GM12878 (cell line): ENCODE measurements at regions not wholly inside any gene's neighbourhood (a gene's known extent, or its start where the extent isn't known, plus 50 kb on each side); places are given as distances from the start of the nearest gene placed in this dataset.

Experiments
- ATAC-seq: fragments of 200-7000 bp; cut with Tn5 transposase; 3 replicates; pipeline ENCODE4 v1.9.1; 2020; ENCODE audit warnings: mild to moderate bottlenecking, moderate library complexity
- BruUV-seq: library from RNA; stranded (reverse); fragments of 400-500 nt; replicated peaks from 2 replicates; lab custom pipeline; 2021; lab: Mats Ljungman, UMichigan
- CTCF ChIA-PET: fragments of 300-600 bp; sonication (Branson Sonifier 250); formaldehyde crosslinking; extraction: SDS; loops from one replicate; lab custom pipeline; 2021; ENCODE audit warnings: inconsistent platforms; lab: Yijun Ruan, JAX
- POLR2A ChIA-PET: fragments of 350-600 bp; formaldehyde crosslinking; extraction: SDS; loops from one replicate; lab custom pipeline; 2021; ENCODE audit warnings: inconsistent platforms; lab: Charles Lee
- RAD21 ChIA-PET: fragments of 300-600 bp; sonication (Branson Sonifier 250); formaldehyde crosslinking; loops from one replicate; lab custom pipeline; 2023; ENCODE audit warnings: antibody characterized with exemption; ENCODE audit not compliant: unreplicated experiment; lab: Charles Lee
- SMC1A ChIA-PET: fragments of 300-600 bp; sonication (Branson Sonifier 250); formaldehyde crosslinking; loops from one replicate; lab custom pipeline; 2023; ENCODE audit not compliant: unreplicated experiment, uncharacterized antibody; lab: Charles Lee
- DNase-seq: peaks from one replicate; pipeline ENCODE4 v3.0.0-alpha.2; 2011; ENCODE audit warnings: low read depth, low spot score
- FAIRE-seq: peaks from 3 replicates; lab custom pipeline; 2011; peaks lifted over from hg19 to GRCh38; lab: Jason Lieb, UNC
- H2AFZ ChIP-seq: 2 replicates; pipeline ENCODE4 v1.6.0; 2011; ENCODE audit warnings: low read depth, low read length, control low read depth; ENCODE audit not compliant: control insufficient read depth
- H3K27ac ChIP-seq: 2 replicates; pipeline ENCODE4 v1.5.1; 2011; ENCODE audit warnings: control low read depth; ENCODE audit not compliant: control insufficient read depth, insufficient read depth
- H3K27me3 ChIP-seq, 2 experiments: replicated peaks in 1 of 2; 2 replicates each; pipeline versions ENCODE4 v1.6.0 to v1.6.1; 2011; ENCODE audit warnings: low read length in 1 of 2; ENCODE audit not compliant: control insufficient read depth in 2 of 2, insufficient read depth in 2 of 2
- H3K36me3 ChIP-seq, 2 experiments: 2 replicates each; pipeline ENCODE4 v1.5.1; 2011; ENCODE audit warnings: low read length in 1 of 2; ENCODE audit not compliant: control insufficient read depth in 2 of 2, insufficient read depth in 2 of 2
- H3K4me1 ChIP-seq: 2 replicates; pipeline ENCODE4 v1.6.1; 2011; ENCODE audit warnings: mild to moderate bottlenecking, low read length, moderate library complexity, mixed read lengths; ENCODE audit not compliant: control insufficient read depth, insufficient read depth
- H3K4me2 ChIP-seq: 2 replicates; pipeline ENCODE4 v1.6.0; 2011; ENCODE audit warnings: control low read depth; ENCODE audit not compliant: control insufficient read depth, insufficient read depth
- H3K4me3 ChIP-seq: fragments of 200-600 bp; sonication (generic); 2 replicates; pipeline ENCODE4 v1.5.1; 2016
- H3K79me2 ChIP-seq: 2 replicates; pipeline ENCODE4 v1.6.0; 2011; ENCODE audit warnings: low read length; ENCODE audit not compliant: control insufficient read depth, insufficient read depth
- H3K9ac ChIP-seq: 2 replicates; pipeline ENCODE4 v1.8.0; 2011; ENCODE audit warnings: low read length, control low read depth, mixed read lengths; ENCODE audit not compliant: control insufficient read depth, insufficient read depth
- H3K9me3 ChIP-seq: replicated peaks from 3 replicates; pipeline ENCODE4 v1.5.1; 2011; ENCODE audit warnings: mild to moderate bottlenecking, low read length; ENCODE audit not compliant: control insufficient read depth, insufficient read depth
- H4K20me1 ChIP-seq: 2 replicates; pipeline ENCODE4 v1.6.0; 2011; ENCODE audit not compliant: control insufficient read depth, insufficient read depth
- BCL11A ChIP-seq: IDR thresholded peaks from 2 replicates; pipeline ENCODE4 v1.6.1; 2011; ENCODE audit warnings: low read depth, low read length
- EGR1 ChIP-seq, 2 experiments: IDR thresholded peaks; 1 replicate in 1 of 2; 2 replicates in 1 of 2; pipeline ENCODE4 v1.6.1; 2011 to 2012; ENCODE audit warnings: low read depth in 2 of 2, low read length in 2 of 2, borderline replicate concordance in 1 of 2, mild to moderate bottlenecking in 1 of 2, moderate library complexity in 1 of 2
- HDGF ChIP-seq: fragments of 450-650 bp; IDR thresholded peaks from 2 replicates; pipeline ENCODE4 v1.6.1; 2016; ENCODE audit warnings: antibody characterized with exemption
- NBN ChIP-seq: fragments of 450-650 bp; IDR thresholded peaks from 2 replicates; pipeline ENCODE4 v1.6.1; 2016
- NFIC ChIP-seq: IDR thresholded peaks from 2 replicates; pipeline ENCODE4 v1.6.1; 2012; ENCODE audit warnings: low read depth, mild to moderate bottlenecking, inconsistent platforms, low read length, moderate library complexity
- NFYA ChIP-seq: IDR thresholded peaks from 2 replicates; pipeline ENCODE4 v1.6.1; 2011; ENCODE audit warnings: low read depth, mild to moderate bottlenecking, low read length, improper control_type of control experiment, borderline replicate concordance
- NFYB ChIP-seq: IDR thresholded peaks from 2 replicates; pipeline ENCODE4 v1.6.1; 2011; ENCODE audit warnings: low read depth, mild to moderate bottlenecking, low read length, improper control_type of control experiment, moderate library complexity; ENCODE audit not compliant: insufficient read depth
- POLR2A ChIP-seq: IDR thresholded peaks from 2 replicates; pipeline ENCODE4 v1.6.1; 2011; ENCODE audit warnings: low read depth, mild to moderate bottlenecking, low read length
- POLR2AphosphoS5 ChIP-seq: IDR thresholded peaks from 2 replicates; pipeline ENCODE4 v1.6.1; 2011; ENCODE audit warnings: mild to moderate bottlenecking, low read length, inconsistent platforms
- POU2F2 ChIP-seq: IDR thresholded peaks from 3 replicates; pipeline ENCODE4 v1.6.1; 2011; ENCODE audit warnings: low read depth, mild to moderate bottlenecking, low read length, borderline replicate concordance
- RELA ChIP-seq: fragments of 450-650 bp; IDR thresholded peaks from 2 replicates; pipeline ENCODE4 v1.8.0; 2014; ENCODE audit warnings: borderline replicate concordance; ENCODE audit not compliant: partially characterized antibody
- STAT3 ChIP-seq: IDR thresholded peaks from 2 replicates; pipeline ENCODE4 v1.6.1; 2011; ENCODE audit warnings: low read depth, low read length, improper control_type of control experiment
- TBL1XR1 ChIP-seq: IDR thresholded peaks from 2 replicates; pipeline ENCODE4 v1.6.1; 2012; ENCODE audit warnings: low read depth, low read length, improper control_type of control experiment
- ZBTB11 ChIP-seq: fragments of 450-650 bp; formaldehyde crosslinking; IDR thresholded peaks from 2 replicates; pipeline ENCODE4 v1.5.0; 2022; ENCODE audit warnings: mild to moderate bottlenecking, missing genetic modification characterization
- ZSCAN29 ChIP-seq: fragments of 450-650 bp; IDR thresholded peaks from 2 replicates; pipeline ENCODE4 v1.6.1; 2017; ENCODE audit warnings: mild to moderate bottlenecking, moderate library complexity
- ZZZ3 ChIP-seq: IDR thresholded peaks from 2 replicates; pipeline ENCODE4 v1.6.1; 2011; ENCODE audit warnings: low read depth; ENCODE audit not compliant: control insufficient read depth, insufficient read length
- in situ Hi-C: fragments of 300-500 bp; cut with MboI; formaldehyde crosslinking; loops from 9 replicates; pipeline ENCODE4 v1.14.3; 2018; ENCODE audit warnings: mixed read lengths
- intact Hi-C: fragments of 100-400 bp; cut with micrococcal nuclease; formaldehyde crosslinking; loops from one replicate; pipeline ENCODE4 v1.14.2; 2022; ENCODE audit not compliant: unreplicated experiment
- TF ChIP-seq, protein P1 (sequence below): fragments of 450-650 bp; formaldehyde crosslinking; IDR thresholded peaks from 2 replicates; pipeline ENCODE4 v1.4.0; 2020; ENCODE audit warnings: mild to moderate bottlenecking, moderate library complexity
- TF ChIP-seq, protein P2 (sequence below): fragments of 450-650 bp; conservative IDR thresholded peaks from 2 replicates; pipeline ENCODE4 v1.6.1; 2017; ENCODE audit warnings: mild to moderate bottlenecking, moderate library complexity

DNA sequence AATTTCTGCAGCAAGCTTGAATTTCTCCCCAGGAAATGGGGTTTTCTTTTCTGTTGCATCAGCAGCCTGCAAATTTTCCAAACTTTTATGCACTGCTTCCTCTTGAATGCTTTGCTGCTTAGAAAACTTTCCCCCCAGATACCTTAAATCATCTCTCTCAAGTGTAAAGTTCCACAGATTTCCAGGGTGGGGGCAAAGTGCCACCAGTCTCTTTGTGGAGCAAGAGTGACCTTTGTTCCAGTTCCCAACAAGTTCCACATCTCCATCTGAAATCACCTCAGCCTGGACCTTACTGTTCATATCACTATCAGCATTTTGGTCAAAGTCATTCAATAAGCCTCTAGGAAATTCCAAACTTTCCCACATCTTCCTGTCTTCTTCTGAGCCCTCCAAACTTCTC lies 241.6 kb upstream of the TMTC1 start:
- Histone ChIP-seq H3K4me1 (no peaks in the 10 kb centered on the region), H3K4me3 (no peak overlapping the region), H3K36me3 (no peaks in the 10 kb centered on the region), H4K20me1 (no peaks in the 10 kb centered on the region), H3K9ac (no peak overlapping the region), H3K4me2 (no peak overlapping the region), H3K79me2 (no peaks in the 10 kb centered on the region), H3K27me3 (no peaks in the 10 kb centered on the region; a peak in 1 of 4 replicates), H2AFZ (no peak overlapping the region), H3K27ac (no peak overlapping the region), H3K9me3 (no peaks in the 10 kb centered on the region)
- intact Hi-C loops (no loop called here), in situ Hi-C loops (no loop called here)
- no peak for ATAC-seq
- FAIRE-seq: no peak
- RAD21 ChIA-PET: no interaction called here
- SMC1A ChIA-PET: no interaction called here
- DNase-seq: no peak
- POLR2A ChIA-PET: no interaction called here
- no TSS peak for BruUV-seq
- CTCF ChIA-PET: no interaction called here
- TF ChIP-seq STAT3 (no peak), NFIC (no peak), ZSCAN29 (no peak), NBN (no peak), RELA (no peak), TBL1XR1 (no peak), POLR2A (no peak), ZBTB11 (no peak), ZZZ3 (no peak), NFYB (no peak), BCL11A (no peak), HDGF (no peak), EGR1 (IDR thresholded peaks at IDR 0.05; ENCODE audit: borderline replicate concordance in 1 of 2, low read depth in 2 of 2, low read length in 2 of 2) (no peak), NFYA (no peak), POLR2AphosphoS5 (no peak), POU2F2 (no peak)
- TF ChIP-seq, protein P1, sequence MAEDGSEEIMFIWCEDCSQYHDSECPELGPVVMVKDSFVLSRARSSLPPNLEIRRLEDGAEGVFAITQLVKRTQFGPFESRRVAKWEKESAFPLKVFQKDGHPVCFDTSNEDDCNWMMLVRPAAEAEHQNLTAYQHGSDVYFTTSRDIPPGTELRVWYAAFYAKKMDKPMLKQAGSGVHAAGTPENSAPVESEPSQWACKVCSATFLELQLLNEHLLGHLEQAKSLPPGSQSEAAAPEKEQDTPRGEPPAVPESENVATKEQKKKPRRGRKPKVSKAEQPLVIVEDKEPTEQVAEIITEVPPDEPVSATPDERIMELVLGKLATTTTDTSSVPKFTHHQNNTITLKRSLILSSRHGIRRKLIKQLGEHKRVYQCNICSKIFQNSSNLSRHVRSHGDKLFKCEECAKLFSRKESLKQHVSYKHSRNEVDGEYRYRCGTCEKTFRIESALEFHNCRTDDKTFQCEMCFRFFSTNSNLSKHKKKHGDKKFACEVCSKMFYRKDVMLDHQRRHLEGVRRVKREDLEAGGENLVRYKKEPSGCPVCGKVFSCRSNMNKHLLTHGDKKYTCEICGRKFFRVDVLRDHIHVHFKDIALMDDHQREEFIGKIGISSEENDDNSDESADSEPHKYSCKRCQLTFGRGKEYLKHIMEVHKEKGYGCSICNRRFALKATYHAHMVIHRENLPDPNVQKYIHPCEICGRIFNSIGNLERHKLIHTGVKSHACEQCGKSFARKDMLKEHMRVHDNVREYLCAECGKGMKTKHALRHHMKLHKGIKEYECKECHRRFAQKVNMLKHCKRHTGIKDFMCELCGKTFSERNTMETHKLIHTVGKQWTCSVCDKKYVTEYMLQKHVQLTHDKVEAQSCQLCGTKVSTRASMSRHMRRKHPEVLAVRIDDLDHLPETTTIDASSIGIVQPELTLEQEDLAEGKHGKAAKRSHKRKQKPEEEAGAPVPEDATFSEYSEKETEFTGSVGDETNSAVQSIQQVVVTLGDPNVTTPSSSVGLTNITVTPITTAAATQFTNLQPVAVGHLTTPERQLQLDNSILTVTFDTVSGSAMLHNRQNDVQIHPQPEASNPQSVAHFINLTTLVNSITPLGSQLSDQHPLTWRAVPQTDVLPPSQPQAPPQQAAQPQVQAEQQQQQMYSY (CRISPR knock-in tag): no peak
- TF ChIP-seq, protein P2, sequence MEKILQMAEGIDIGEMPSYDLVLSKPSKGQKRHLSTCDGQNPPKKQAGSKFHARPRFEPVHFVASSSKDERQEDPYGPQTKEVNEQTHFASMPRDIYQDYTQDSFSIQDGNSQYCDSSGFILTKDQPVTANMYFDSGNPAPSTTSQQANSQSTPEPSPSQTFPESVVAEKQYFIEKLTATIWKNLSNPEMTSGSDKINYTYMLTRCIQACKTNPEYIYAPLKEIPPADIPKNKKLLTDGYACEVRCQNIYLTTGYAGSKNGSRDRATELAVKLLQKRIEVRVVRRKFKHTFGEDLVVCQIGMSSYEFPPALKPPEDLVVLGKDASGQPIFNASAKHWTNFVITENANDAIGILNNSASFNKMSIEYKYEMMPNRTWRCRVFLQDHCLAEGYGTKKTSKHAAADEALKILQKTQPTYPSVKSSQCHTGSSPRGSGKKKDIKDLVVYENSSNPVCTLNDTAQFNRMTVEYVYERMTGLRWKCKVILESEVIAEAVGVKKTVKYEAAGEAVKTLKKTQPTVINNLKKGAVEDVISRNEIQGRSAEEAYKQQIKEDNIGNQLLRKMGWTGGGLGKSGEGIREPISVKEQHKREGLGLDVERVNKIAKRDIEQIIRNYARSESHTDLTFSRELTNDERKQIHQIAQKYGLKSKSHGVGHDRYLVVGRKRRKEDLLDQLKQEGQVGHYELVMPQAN: no peak
